C4-2B (cell line): ENCODE measurements at regions not wholly inside any gene's neighbourhood (a gene's known extent, or its start where the extent isn't known, plus 50 kb on each side); places are given as distances from the start of the nearest gene placed in this dataset.

ENCODE experiments used
- CTCF ChIP-seq: fragments of 450-650 bp; conservative IDR thresholded peaks from 2 replicates; pipeline ENCODE4 v1.5.1; 2017; ENCODE audit warnings: mild to moderate bottlenecking
- ZFX ChIP-seq: fragments of 450-650 bp; IDR thresholded peaks from 2 replicates; pipeline ENCODE4 v1.6.1; 2017

GRCh38 chr4:85067342-85067741, 100.9 kb upstream of the WDFY3 start:
- TF ChIP-seq CTCF (no peak), ZFX (no peak)
